ENCODE measurements at regions not wholly inside any gene's neighbourhood (a gene's known extent, or its start where the extent isn't known, plus 50 kb on each side); places are given as distances from the start of the nearest gene placed in this dataset.

DNA sequence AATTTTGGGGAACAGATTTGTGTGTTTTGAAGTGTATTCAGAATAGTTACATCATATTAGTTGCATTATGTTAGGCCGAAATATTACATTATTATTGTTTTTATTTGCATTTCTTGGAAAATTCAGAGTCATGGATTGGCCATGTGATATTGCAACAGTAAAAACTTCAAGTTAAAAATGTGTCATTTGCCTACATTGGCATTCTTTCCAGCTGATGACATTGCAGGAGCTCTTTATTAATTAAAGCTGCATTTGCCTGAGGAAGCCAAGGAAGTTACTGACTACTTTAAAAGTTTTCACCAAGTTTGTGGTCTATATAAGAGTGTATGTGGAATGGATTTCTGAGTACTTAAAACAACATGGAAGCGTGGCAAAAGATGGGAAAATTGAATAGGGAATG is 726.4 kb upstream of the SGO1 start:
- no peak for DNase-seq (ENCODE audit: low read depth)

GRCh38 chr3:20909511-20909910 is 723.5 kb upstream of the SGO1 start:
- DNase-seq (ENCODE audit: low read depth) = no peak

- DNase-seq (ENCODE audit: low read depth) = no peak
These were observed 719.3 kb upstream of the SGO1 start for GRCh38 chr3:20905210-20905805.

- no peak for DNase-seq (ENCODE audit: low read depth)
These were observed 718.7 kb upstream of the SGO1 start for GRCh38 chr3:20904671-20905070.

DNA sequence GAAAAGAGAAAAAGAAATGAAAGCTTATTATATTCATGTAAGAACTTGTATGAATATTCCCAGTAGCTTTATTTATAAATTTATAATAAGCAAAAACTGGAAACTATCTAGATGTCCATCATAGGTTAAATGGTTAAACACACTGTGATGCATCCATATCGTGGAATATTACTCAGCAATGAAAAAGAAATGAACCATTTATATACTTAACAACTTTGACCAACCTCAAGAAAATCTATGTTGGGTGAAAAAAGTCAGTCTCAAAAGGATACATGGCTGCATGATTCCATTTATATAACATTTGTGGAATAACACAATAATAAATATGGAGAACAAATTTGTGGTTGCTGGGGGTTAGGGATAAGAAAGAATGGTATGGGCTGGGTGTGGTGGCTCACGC is 713.0 kb upstream of the SGO1 start:
- DNase-seq (ENCODE audit: low read depth) = no peak

GRCh38 chr3:20890111-20890519 is 704.1 kb upstream of the SGO1 start:
- no peak for DNase-seq (ENCODE audit: low read depth)

DNA sequence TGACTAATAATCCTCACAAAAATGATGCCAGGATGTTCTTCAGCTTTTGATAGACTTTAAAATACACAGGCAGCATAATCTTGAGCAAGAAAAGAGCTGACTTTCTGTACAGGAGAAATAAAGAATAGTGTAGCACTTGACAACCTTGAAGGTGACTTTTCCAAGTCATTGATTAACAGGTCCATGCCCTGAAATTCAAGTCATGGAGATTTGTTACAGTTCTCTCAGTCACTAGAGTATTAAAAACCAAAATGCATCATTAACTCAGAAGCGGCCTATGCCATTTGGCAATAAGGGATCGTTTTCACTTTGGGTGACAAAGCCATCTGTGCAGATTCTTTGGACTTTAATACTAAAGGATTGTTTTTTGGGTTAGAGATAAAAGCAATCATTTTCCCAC is 692.7 kb upstream of the SGO1 start:
- no peak for DNase-seq (ENCODE audit: low read depth)

GRCh38 chr3:20873235-20873634 is 687.2 kb upstream of the SGO1 start:
- no peak for DNase-seq (ENCODE audit: low read depth)

GRCh38 chr3:20870106-20870899 is 684.3 kb upstream of the SGO1 start:
- no peak for DNase-seq (ENCODE audit: low read depth)

DNA sequence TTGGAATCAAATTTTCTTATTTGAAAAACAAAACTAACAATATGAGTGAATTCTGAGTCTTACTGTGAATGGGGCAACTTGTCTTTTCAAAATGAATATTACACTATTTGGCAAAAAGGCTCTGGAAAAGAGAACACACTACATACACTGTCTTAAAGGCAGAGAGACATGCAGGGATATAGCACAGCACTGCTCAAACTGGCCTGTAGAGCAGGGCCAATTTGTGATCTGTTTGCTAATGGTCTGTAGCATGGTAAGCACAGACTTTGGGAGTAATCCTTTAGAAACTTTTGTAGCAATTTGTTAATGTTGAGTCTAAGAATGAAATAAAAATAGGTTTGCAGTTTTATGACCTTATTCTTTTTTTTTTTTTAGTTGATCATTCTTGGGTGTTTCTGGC is 679.8 kb upstream of the SGO1 start:
- no peak for DNase-seq (ENCODE audit: low read depth)

GRCh38 chr3:20861454-20861853 is 675.4 kb upstream of the SGO1 start:
- DNase-seq (ENCODE audit: low read depth) = no peak

DNA sequence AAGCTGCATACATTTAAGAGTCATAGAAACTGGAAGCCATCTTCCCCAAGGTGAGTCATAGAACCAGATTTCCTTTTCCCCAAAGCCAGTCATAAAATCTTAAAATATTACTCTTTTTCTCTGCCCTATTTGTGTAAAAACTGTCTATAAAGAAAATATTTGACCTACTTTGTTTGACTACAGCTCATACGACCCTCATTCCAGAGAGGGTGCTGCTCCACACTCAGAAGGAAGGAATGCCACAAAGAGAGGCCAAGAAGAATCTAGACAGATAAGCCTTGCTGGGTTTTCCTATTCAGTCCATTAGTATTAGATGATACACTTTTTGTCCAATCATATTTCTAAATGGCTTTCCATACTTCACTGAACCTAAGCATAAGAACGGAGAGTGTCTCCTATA is 671.6 kb upstream of the SGO1 start:
- no peak for DNase-seq (ENCODE audit: low read depth)

DNA sequence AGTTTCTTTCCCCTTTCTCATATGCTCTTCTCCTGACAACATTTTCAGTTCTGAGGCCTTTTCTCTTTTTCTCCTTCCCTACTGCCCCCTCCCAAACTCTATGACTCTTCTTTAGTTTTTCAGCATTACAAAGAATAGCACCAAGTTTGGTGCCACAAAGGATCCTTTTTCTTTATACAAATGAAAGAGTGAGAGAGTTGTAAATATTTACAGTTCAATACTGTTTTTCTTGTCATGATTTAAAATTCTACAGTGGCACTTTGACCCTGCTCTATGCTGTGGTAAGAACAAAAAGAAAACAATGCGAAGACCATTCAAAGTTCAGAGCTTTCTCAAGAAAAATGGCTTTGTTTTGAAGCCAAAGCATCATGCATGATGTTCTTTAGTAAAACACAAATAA is 667.9 kb upstream of the SGO1 start:
- no peak for DNase-seq (ENCODE audit: low read depth)

DNA sequence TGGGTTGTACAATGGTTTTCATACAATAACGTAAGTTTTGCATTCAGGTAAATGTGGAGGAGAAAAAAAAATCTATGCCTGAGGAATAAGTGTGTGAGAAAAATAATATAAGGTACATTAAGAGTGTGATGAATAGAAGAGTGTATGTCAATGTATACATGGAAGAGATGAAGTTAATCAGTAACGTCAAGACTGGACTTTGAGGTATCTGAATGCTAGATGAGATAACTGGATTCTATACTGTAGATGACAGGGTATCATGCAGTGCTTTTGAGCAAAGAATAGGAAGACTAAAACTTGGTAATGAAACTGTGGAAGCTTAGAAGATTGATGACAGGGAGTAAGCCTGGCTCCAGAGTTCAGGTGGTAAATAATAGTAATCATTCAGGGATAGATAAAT is 666.7 kb upstream of the SGO1 start:
- no peak for DNase-seq (ENCODE audit: low read depth)

- no peak for DNase-seq (ENCODE audit: low read depth)
These were observed 664.0 kb upstream of the SGO1 start for GRCh38 chr3:20849975-20850374.

DNA sequence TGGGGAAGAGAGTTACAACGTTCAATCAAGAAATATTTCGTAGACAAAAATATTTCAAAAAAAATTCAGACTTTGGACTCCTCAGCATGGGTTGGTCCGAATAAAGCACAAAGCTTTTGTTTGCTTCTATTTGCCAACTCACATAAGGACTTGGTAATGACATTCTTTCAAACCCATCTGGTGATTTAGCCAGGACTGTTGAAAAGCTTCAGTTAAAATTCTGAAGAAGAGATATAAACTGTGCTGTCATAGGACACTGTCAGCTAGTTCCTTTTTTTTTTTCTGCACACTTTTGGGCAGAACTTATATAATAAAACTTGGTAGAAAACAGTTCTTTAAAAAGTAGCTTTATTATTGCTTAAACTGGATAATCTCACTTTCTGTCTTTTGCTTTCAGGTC is 660.8 kb upstream of the SGO1 start:
- no peak for DNase-seq (ENCODE audit: low read depth)

DNA sequence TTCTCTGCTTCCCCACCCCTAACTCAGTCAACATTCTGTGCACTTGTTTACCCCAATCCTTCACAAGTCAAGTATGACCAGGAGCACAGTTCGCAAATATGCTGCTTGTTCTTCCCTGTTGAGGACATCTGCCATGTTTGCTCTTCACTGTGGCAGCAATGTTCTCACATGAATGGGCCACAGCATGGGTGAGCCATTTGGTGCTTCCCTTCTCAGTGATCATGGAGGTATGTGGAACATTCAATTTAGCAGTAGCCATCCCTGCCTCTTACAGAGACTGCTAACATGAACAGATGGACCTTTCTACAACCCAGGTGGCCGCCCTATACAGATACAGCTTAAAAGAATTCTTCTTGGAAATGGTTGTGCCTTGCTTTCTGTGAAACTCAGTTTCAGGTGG is 660.1 kb upstream of the SGO1 start:
- DNase-seq (ENCODE audit: low read depth) = no peak

DNA sequence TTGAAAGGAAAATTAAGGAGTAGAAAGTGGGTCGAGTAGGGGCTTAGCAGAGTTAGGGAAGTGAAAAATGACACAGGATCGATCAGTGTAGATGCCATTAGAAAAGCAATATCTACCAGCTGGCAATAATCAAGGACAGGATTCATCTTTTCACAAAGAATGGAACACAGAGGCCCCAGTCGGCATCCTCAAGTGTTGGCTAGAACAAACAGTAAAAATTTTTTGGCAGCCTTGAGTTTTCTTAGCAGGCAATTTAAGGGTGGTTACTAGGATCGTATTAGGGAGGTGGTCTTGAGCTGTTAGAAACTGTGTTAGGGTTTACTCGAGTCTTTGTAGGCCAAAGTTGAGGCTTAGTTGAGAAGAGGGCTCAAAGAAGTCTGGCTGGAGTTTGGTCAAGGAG is 658.8 kb upstream of the SGO1 start:
- DNase-seq (ENCODE audit: low read depth) = no peak

DNA sequence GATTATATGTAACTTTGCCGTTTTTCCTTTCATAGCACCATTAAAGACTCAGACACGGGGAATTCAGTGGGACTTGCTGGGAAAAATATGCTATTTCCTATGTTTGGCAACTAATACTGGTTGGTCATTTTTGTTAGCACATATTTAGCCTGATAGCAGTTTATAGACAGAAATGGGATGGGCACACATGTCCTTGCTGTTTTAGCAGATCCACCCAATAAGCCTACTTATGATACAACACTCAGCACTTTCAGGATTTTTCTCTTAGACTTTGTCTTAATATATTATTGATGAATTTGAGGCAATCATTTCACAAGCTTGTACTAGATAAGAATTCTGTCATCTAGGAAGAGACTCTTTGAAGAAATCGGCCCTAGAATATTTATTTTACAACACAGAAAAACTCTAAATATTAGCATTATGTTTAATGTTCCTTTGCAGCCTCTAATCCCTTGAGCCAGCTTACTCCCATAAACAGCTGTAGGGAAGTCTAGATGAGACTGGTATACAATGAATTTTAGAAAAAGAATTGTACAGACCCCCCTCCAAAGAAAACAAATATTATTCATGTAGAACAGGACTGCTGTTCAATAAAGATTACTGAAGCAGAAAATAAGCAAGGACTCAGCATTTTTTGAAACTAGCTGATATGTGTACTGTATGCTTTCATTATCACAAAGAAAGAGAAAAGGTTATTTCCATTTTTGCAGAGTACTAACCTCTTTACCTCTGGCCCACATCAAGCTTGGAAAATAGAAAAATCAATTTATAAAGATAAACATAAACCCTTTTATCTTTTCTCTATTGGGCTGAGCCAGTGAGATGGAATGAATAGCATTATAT is 656.8 kb upstream of the SGO1 start:
- DNase-seq (ENCODE audit: low read depth) = no peak

- DNase-seq (ENCODE audit: low read depth) = no peak
These were observed 656.0 kb upstream of the SGO1 start for GRCh38 chr3:20842002-20842401.

DNA sequence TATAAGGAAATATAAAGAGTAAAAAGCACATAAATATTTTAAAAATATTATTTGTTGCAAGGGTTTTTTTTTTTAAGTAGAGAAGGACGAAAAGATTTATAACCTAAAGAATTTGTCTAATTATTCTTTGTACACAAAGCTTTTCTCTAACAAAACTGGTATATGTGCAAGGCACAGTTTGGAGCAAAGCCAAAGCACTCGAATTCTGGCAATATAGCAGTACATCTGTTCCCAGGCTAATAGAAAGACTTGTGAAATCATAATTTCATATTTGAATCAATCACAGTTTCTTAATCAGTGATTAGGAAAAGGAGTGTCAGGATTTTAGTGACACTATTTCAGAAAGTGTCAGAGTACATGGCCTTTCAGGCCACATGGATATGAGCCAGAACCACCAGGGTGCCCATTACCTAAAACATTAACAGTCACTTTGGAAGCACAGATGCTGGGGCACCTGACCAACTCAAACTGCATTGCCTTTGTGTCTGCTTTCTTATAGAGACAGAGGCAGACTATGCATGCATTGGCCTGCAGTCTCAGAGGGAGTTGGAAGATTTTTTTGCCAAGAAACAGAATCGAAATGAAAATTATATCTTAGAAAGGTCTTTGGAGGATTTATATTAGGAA is 651.8 kb upstream of the SGO1 start:
- no peak for DNase-seq (ENCODE audit: low read depth)

DNA sequence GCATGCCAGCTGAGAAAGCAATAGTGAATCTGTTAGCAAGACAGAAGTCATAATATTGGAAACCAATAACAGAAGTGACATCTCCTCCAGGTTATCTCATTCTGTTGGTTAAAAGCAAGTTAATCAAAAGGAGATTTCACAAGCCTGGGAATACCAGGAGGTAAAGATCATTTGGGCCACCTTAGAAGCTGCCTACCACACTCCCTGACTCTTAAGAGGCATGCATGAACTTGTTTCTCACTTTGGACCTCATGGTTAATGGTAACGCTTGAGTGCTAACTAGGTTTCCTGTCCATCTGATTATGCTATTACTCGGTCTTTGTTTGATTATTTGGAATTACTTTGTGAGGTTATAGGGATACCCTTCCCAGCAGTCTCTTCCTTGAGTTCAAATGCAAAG is 650.8 kb upstream of the SGO1 start:
- DNase-seq (ENCODE audit: low read depth) = no peak

DNA sequence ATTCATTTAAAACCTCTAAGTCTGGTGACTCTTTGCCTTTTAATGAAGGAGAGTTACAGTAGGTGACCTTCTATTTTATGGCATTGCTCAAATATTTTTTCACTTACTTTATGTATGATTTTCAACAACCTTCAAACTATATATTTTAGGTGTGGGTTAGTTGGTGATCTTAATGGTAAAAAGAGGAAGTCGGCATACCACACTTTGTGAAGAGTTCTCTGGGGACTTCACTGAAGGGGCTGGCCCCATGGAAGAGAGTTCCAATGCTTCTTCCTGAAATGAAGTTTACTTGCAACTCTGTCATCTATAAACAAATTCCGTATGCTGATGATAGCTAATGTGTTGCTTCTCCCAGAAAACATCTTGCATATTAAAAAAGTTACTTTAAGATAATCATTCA is 647.0 kb upstream of the SGO1 start:
- no peak for DNase-seq (ENCODE audit: low read depth)

Data from T-helper 22 cell (primary cell).